ENCODE measurements at regions not wholly inside any gene's neighbourhood (a gene's known extent, or its start where the extent isn't known, plus 50 kb on each side); places are given as distances from the start of the nearest gene placed in this dataset.
A peak's percentile ranks its signal among the peaks of the same experiment; 100 is the strongest.

DNA sequence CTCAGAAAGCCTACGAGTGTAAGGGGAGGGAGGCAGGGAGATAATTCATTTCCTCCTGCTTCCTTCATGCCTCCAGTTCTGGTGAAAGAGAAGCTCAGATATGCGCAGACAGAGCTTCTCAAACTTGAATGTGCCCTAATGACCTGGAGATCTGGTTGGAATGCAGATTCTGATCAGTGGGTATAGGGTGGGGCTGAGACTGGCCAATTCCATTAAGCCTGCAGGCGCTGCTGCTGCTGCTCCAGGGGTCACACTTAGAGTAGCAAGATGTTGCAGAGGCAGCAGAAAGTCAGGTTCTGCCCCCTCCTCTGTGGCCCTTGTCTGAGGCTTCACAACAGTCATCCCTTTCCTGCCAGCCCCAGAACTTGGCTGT lies 161.0 kb downstream of the DHX35 start:
- TF ChIP-seq, protein P1, sequence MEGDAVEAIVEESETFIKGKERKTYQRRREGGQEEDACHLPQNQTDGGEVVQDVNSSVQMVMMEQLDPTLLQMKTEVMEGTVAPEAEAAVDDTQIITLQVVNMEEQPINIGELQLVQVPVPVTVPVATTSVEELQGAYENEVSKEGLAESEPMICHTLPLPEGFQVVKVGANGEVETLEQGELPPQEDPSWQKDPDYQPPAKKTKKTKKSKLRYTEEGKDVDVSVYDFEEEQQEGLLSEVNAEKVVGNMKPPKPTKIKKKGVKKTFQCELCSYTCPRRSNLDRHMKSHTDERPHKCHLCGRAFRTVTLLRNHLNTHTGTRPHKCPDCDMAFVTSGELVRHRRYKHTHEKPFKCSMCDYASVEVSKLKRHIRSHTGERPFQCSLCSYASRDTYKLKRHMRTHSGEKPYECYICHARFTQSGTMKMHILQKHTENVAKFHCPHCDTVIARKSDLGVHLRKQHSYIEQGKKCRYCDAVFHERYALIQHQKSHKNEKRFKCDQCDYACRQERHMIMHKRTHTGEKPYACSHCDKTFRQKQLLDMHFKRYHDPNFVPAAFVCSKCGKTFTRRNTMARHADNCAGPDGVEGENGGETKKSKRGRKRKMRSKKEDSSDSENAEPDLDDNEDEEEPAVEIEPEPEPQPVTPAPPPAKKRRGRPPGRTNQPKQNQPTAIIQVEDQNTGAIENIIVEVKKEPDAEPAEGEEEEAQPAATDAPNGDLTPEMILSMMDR (IDR thresholded peaks at IDR 0.05; ENCODE audit: control insufficient read depth, extremely low read depth, insufficient read depth), result no peak
- H3K4me3 ChIP-seq (ENCODE audit: low read depth, low read length), result no peak overlapping the region
- DNase-seq (ENCODE audit: low read depth), result no peak

GRCh38 chr20:39117491-39117890 lies 155.3 kb downstream of the DHX35 start:
- peak; percentile 32 for DNase-seq (ENCODE audit: low read depth)
- TF ChIP-seq, protein P1 (IDR thresholded peaks at IDR 0.05; ENCODE audit: control insufficient read depth, extremely low read depth, insufficient read depth), result no peak
- H3K4me3 ChIP-seq (ENCODE audit: low read depth, low read length), result no peak overlapping the region

DNA sequence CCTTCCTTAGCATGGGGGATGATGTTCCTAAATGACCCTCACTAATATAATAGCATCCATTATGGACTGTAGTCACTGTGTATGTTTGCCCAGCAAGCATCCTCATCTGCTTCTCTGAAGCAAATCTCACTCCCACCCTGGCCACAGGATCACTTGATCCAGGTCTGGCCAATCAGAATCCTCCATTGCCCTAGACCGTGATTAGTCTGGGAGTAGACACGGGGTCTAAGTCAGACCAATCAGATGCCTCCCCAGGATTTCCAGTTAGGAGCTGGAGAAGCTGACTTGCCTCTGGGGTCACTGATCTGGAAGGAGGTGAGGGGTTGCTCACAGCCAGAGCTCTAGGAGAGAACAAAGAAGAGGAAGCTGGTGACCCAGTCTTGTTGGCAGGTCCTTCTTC lies 153.9 kb downstream of the DHX35 start:
- TF ChIP-seq, protein P1 (IDR thresholded peaks at IDR 0.05; ENCODE audit: control insufficient read depth, extremely low read depth, insufficient read depth), result no peak
- DNase-seq (ENCODE audit: low read depth), result no peak
- H3K4me3 ChIP-seq (ENCODE audit: low read depth, low read length), result no peak overlapping the region

GRCh38 chr20:39112178-39112743 lies 150.1 kb downstream of the DHX35 start:
- TF ChIP-seq, protein P1 (IDR thresholded peaks at IDR 0.05; ENCODE audit: control insufficient read depth, extremely low read depth, insufficient read depth), result peak; percentile 80
- no peak overlapping the region for H3K4me3 ChIP-seq (ENCODE audit: low read depth, low read length)
- no peak for DNase-seq (ENCODE audit: low read depth)

GRCh38 chr20:39111359-39112177 lies 149.4 kb downstream of the DHX35 start:
- DNase-seq (ENCODE audit: low read depth), result no peak
- H3K4me3 ChIP-seq (ENCODE audit: low read depth, low read length), result no peak overlapping the region
- TF ChIP-seq, protein P1 (IDR thresholded peaks at IDR 0.05; ENCODE audit: control insufficient read depth, extremely low read depth, insufficient read depth), result no peak

DNA sequence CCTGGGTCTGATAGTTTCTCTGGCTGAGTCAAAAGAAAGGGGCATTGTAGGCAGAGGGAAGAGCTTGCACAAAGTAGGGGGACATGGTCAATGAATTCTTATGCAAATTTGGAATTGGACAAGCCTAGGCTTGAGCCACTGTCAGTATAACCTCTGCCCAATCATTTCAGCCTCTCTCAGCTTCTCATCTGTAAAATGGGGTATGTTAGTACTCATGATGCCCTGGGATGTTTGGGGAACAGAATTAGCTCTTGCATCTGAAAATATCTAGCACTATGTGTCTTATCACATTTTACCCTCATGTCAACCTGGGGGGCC lies 148.6 kb downstream of the DHX35 start:
- DNase-seq (ENCODE audit: low read depth), result no peak
- H3K4me3 ChIP-seq (ENCODE audit: low read depth, low read length), result no peak overlapping the region
- TF ChIP-seq, protein P1 (IDR thresholded peaks at IDR 0.05; ENCODE audit: control insufficient read depth, extremely low read depth, insufficient read depth), result no peak
